H1 (cell line): ENCODE measurements at regions not wholly inside any gene's neighbourhood (a gene's known extent, or its start where the extent isn't known, plus 50 kb on each side); places are given as distances from the start of the nearest gene placed in this dataset.

Source experiments
- CTCF ChIA-PET: fragments of 300-600 bp; sonication (Branson Sonifier 250); formaldehyde crosslinking; loops from one replicate; lab custom pipeline; 2021; ENCODE audit not compliant: partially characterized antibody; lab: Charles Lee
- POLR2A ChIA-PET: fragments of 300-600 bp; sonication (Branson Sonifier 250); formaldehyde crosslinking; loops from one replicate; lab custom pipeline; 2021; ENCODE audit warnings: inconsistent platforms; ENCODE audit not compliant: partially characterized antibody; lab: Charles Lee
- DNase-seq, 2 experiments: peaks; one replicate each; pipeline versions ENCODE4 v3.0.0 to v3.0.0-alpha.2; 2010 to 2022; ENCODE audit warnings: low spot score in 2 of 2, low read depth in 1 of 2, mixed read lengths in 1 of 2
- FAIRE-seq: peaks from 2 replicates; lab custom pipeline; 2011; peaks lifted over from hg19 to GRCh38; lab: Jason Lieb, UNC
- H2AFZ ChIP-seq: 2 replicates; pipeline ENCODE4 v1.8.1; 2012; ENCODE audit warnings: low read length, inconsistent platforms
- H2AK5ac ChIP-seq: 2 replicates; pipeline ENCODE4 v1.6.1; 2013; ENCODE audit warnings: low read depth, low read length
- H2BK120ac ChIP-seq: replicated peaks from 2 replicates; pipeline ENCODE3; 2013; ENCODE audit warnings: low read depth, low read length, inconsistent platforms
- H2BK12ac ChIP-seq: 2 replicates; pipeline ENCODE4 v1.6.1; 2013; ENCODE audit warnings: low read depth, low read length
- H2BK15ac ChIP-seq: 2 replicates; pipeline ENCODE4 v1.6.1; 2013; ENCODE audit warnings: low read length
- H2BK20ac ChIP-seq: 2 replicates; pipeline ENCODE4 v1.6.1; 2013; ENCODE audit warnings: low read length
- H2BK5ac ChIP-seq: 2 replicates; pipeline ENCODE4 v1.6.1; 2013; ENCODE audit warnings: low read depth, low read length
- H3K14ac ChIP-seq: 2 replicates; pipeline ENCODE4 v1.6.1; 2013; ENCODE audit warnings: inconsistent platforms; ENCODE audit not compliant: insufficient read length
- H3K18ac ChIP-seq: 2 replicates; pipeline ENCODE4 v1.6.1; 2013; ENCODE audit warnings: low read length; ENCODE audit errors: extremely low read depth
- H3K23ac ChIP-seq: 2 replicates; pipeline ENCODE4 v1.6.1; 2013; ENCODE audit warnings: inconsistent platforms; ENCODE audit not compliant: insufficient read length
- H3K23me2 ChIP-seq: 2 replicates; pipeline ENCODE4 v1.6.1; 2013; ENCODE audit warnings: low read depth, low read length
- H3K27ac ChIP-seq: 2 replicates; pipeline ENCODE4 v1.6.1; 2011; ENCODE audit warnings: low read depth, low read length, inconsistent platforms
- H3K27me3 ChIP-seq, 4 experiments: replicated peaks in 1 of 4; 1 replicate in 1 of 4; 2 replicates in 3 of 4; pipeline versions ENCODE4 v1.6.1 to v1.8.1; 2011 to 2013; ENCODE audit warnings: low read length in 3 of 4, mild to moderate bottlenecking in 3 of 4, inconsistent platforms in 2 of 4, mixed read lengths in 2 of 4, moderate library complexity in 1 of 4; ENCODE audit not compliant: control insufficient read depth in 3 of 4, insufficient read depth in 3 of 4; ENCODE audit errors: extremely low read depth in 1 of 4
- H3K36me3 ChIP-seq, 4 experiments: 2 replicates each; pipeline versions ENCODE4 v1.6.1 to v1.8.1; 2011 to 2013; ENCODE audit warnings: mild to moderate bottlenecking in 4 of 4, low read length in 3 of 4, moderate library complexity in 2 of 4, control low read depth in 1 of 4, inconsistent platforms in 1 of 4; ENCODE audit not compliant: insufficient read depth in 4 of 4, control insufficient read depth in 2 of 4
- H3K4ac ChIP-seq: replicated peaks from 2 replicates; pipeline ENCODE3; 2013; ENCODE audit warnings: low read length, low read depth, mixed read lengths, inconsistent platforms; ENCODE audit not compliant: insufficient read length
- H3K4me1 ChIP-seq, 4 experiments: replicated peaks in 1 of 4; 1 replicate in 1 of 4; 2 replicates in 3 of 4; pipeline versions ENCODE4 v1.6.1 to v1.8.1; 2011 to 2013; ENCODE audit warnings: low read length in 3 of 4, inconsistent platforms in 2 of 4, mixed read lengths in 1 of 4; ENCODE audit not compliant: insufficient read depth in 4 of 4, control insufficient read depth in 3 of 4
- H3K4me2 ChIP-seq, 2 experiments: 2 replicates each; pipeline versions ENCODE4 v1.6.1 to v1.8.1; 2011 to 2013; ENCODE audit warnings: low read depth in 2 of 2, low read length in 2 of 2, control low read depth in 1 of 2, inconsistent platforms in 1 of 2, mild to moderate bottlenecking in 1 of 2; ENCODE audit not compliant: insufficient read depth in 1 of 2
- H3K4me3 ChIP-seq, 4 experiments: fragments of 200-600, 300-600 bp in 1 of 4; sonication (generic), shearing (Covaris generic), sonication (Bioruptor Twin) in 1 of 4; 2 replicates each; pipeline versions ENCODE4 v1.5.1 to v1.8.1; 2011 to 2016; ENCODE audit warnings: low read length in 4 of 4, low read depth in 3 of 4, control low read depth in 2 of 4, inconsistent platforms in 2 of 4, mild to moderate bottlenecking in 2 of 4, mixed read lengths in 1 of 4, moderate library complexity in 1 of 4; ENCODE audit not compliant: insufficient read depth in 2 of 4; ENCODE audit errors: extremely low read depth in 1 of 4
- H3K56ac ChIP-seq: replicated peaks from 2 replicates; pipeline ENCODE3; 2013; ENCODE audit warnings: low read depth, mild to moderate bottlenecking, mixed read lengths, low read length, inconsistent platforms; ENCODE audit not compliant: insufficient read length
- H3K79me1 ChIP-seq: 2 replicates; pipeline ENCODE4 v1.6.1; 2013; ENCODE audit warnings: low read depth, low read length, control low read depth
- H3K79me2 ChIP-seq, 2 experiments: 2 replicates each; pipeline versions ENCODE4 v1.6.1 to v1.8.1; 2012 to 2013; ENCODE audit warnings: low read length in 2 of 2, mild to moderate bottlenecking in 2 of 2, inconsistent platforms in 1 of 2; ENCODE audit not compliant: insufficient read depth in 2 of 2, control insufficient read depth in 1 of 2
- H3K9ac ChIP-seq, 4 experiments: replicated peaks in 1 of 4; 1 replicate in 1 of 4; 2 replicates in 3 of 4; pipeline versions ENCODE4 v1.6.1 to v1.8.1; 2011 to 2013; ENCODE audit warnings: low read depth in 3 of 4, low read length in 3 of 4, control low read depth in 2 of 4, mild to moderate bottlenecking in 2 of 4, moderate library complexity in 2 of 4, inconsistent platforms in 1 of 4; ENCODE audit errors: extremely low read depth in 1 of 4
- H3K9me3 ChIP-seq, 2 experiments: 2 replicates each; pipeline versions ENCODE4 v1.6.1 to v1.8.1; 2012 to 2013; ENCODE audit warnings: mild to moderate bottlenecking in 2 of 2, moderate library complexity in 2 of 2, control low read depth in 1 of 2, inconsistent platforms in 1 of 2, low read depth in 1 of 2, low read length in 1 of 2, mixed read lengths in 1 of 2; ENCODE audit not compliant: insufficient read depth in 2 of 2
- H4K20me1 ChIP-seq, 2 experiments: replicated peaks in 1 of 2; 2 replicates each; pipeline versions ENCODE3 to v1.8.1; 2011 to 2013; ENCODE audit warnings: inconsistent platforms in 2 of 2, low read length in 2 of 2, mild to moderate bottlenecking in 1 of 2; ENCODE audit not compliant: insufficient read depth in 2 of 2, control insufficient read depth in 1 of 2
- H4K5ac ChIP-seq: 2 replicates; pipeline ENCODE4 v1.6.1; 2013; ENCODE audit warnings: low read length, low read depth, mixed read lengths, inconsistent platforms; ENCODE audit not compliant: insufficient read length
- H4K8ac ChIP-seq: 2 replicates; pipeline ENCODE4 v1.8.0; 2013; ENCODE audit warnings: mild to moderate bottlenecking, moderate library complexity, low read length, inconsistent platforms; ENCODE audit not compliant: insufficient read depth; ENCODE audit errors: extremely low read depth
- H4K91ac ChIP-seq: replicated peaks from 2 replicates; pipeline ENCODE3; 2013; ENCODE audit warnings: low read length, mixed read lengths, inconsistent platforms; ENCODE audit not compliant: insufficient read length
- EGR1 ChIP-seq: IDR thresholded peaks from 2 replicates; pipeline ENCODE4 v1.6.1; 2011; ENCODE audit warnings: low read depth, low read length, borderline replicate concordance
- FOSL1 ChIP-seq: IDR thresholded peaks from 2 replicates; pipeline ENCODE4 v1.6.1; 2011; ENCODE audit warnings: mild to moderate bottlenecking, low read depth, low read length, moderate library complexity; ENCODE audit not compliant: insufficient read depth
- HDAC2 ChIP-seq, 2 experiments: fragments of 300-600 bp in 1 of 2; sonication (generic) in 1 of 2; IDR thresholded peaks; 2 replicates each; pipeline ENCODE4 v1.6.1; 2011 to 2012; ENCODE audit warnings: low read depth in 2 of 2, low read length in 2 of 2, mild to moderate bottlenecking in 2 of 2, moderate library complexity in 2 of 2, borderline replicate concordance in 1 of 2, inconsistent platforms in 1 of 2
- JUN ChIP-seq: IDR thresholded peaks from 2 replicates; pipeline ENCODE4 v1.6.1; 2011; ENCODE audit warnings: low read depth, mild to moderate bottlenecking, improper control_type of control experiment, low read length
- NANOG ChIP-seq: IDR thresholded peaks from 2 replicates; pipeline ENCODE4 v1.6.1; 2011; ENCODE audit warnings: low read length, low read depth, mild to moderate bottlenecking, inconsistent platforms; ENCODE audit not compliant: insufficient read depth, poor library complexity, severe bottlenecking
- NRF1 ChIP-seq: IDR thresholded peaks from 2 replicates; pipeline ENCODE4 v1.6.1; 2011; ENCODE audit warnings: mild to moderate bottlenecking, low read depth, low read length, improper control_type of control experiment
- RAD21 ChIP-seq, 2 experiments: IDR thresholded peaks in 1 of 2; conservative IDR thresholded peaks in 1 of 2; 2 replicates each; pipeline ENCODE4 v1.6.1; 2011; ENCODE audit warnings: low read depth in 2 of 2, low read length in 2 of 2, improper control_type of control experiment in 1 of 2, inconsistent platforms in 1 of 2, mild to moderate bottlenecking in 1 of 2, moderate library complexity in 1 of 2
- RFX5 ChIP-seq: IDR thresholded peaks from 2 replicates; pipeline ENCODE4 v1.6.1; 2011; ENCODE audit warnings: low read depth, low read length, improper control_type of control experiment, borderline replicate concordance
- SP2 ChIP-seq: IDR thresholded peaks from 2 replicates; pipeline ENCODE4 v1.6.1; 2012; ENCODE audit warnings: mild to moderate bottlenecking, low read length, inconsistent platforms
- TCF12 ChIP-seq: IDR thresholded peaks from 2 replicates; pipeline ENCODE4 v1.6.1; 2011; ENCODE audit warnings: low read depth, mild to moderate bottlenecking, low read length
- YY1 ChIP-seq: IDR thresholded peaks from 2 replicates; pipeline ENCODE4 v1.6.1; 2011; ENCODE audit warnings: low read depth, mild to moderate bottlenecking, low read length
- ZNF274 ChIP-seq: IDR thresholded peaks from 2 replicates; pipeline ENCODE4 v1.7.0; 2012; ENCODE audit warnings: low read length, borderline replicate concordance; ENCODE audit errors: extremely low read depth
- WGBS, 2 experiments: shearing (Covaris generic) in 1 of 2; methylation state at CpG; one replicate each; pipeline versions ENCODE4 v1.1.6 to v1.1.7; 2013 to 2015; ENCODE audit warnings: low lambda C conversion rate in 2 of 2, mixed read lengths in 2 of 2, inconsistent platforms in 1 of 2, low coverage in 1 of 2, missing lambda C conversion rate in 1 of 2; ENCODE audit not compliant: insufficient replicate concordance in 2 of 2, insufficient coverage in 1 of 2, insufficient read length in 1 of 2; ENCODE audit errors: extremely low coverage in 1 of 2, missing lambda C conversion rate in 1 of 2; 5-methylcytosine and 5-hydroxymethylcytosine counted together
- TF ChIP-seq, protein P1 (sequence below): IDR thresholded peaks from 2 replicates; pipeline ENCODE4 v1.6.1; 2011; ENCODE audit warnings: low read depth, mild to moderate bottlenecking, low read length; ENCODE audit not compliant: insufficient read depth

DNA sequence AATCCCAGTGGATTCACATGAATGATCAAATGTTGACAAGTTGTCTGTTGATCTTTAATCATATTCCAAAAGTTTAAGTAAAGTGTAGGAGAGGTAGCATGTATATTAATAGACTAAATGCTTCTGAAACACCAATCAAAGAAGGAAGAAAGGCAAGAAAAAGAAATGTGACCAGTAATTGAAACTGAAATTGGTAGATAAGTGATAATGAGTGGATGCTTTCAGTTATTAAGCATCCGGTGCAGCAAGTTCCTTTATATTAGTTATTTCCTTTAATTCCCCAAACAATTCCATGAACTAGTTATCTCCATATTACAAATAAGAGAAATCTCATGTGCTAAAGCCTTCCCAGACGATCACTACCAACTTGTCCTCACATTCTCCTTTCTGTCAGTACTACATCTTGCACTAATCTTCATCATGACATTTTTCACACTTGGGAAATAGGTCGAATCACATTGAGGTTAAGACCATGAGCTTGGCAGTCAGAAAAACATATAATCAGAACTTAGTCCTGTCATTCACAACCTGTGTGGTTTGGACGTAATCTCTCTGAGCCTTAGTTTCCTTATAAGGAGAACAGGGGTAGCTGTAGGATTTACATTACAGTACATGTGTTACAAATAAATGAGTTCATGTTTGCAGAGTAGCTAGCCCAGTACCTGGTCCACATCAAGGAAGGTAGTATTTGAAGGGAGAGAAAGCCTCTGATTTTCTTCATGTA, 182.1 kb downstream of the NOL4 start:
- ChIA-PET CTCF (no interaction called here), POLR2A (no interaction called here)
- H3K4me2 ChIP-seq = no peak overlapping the region
- no peak overlapping the region for H3K4me3 ChIP-seq
- no peak overlapping the region for H3K23ac ChIP-seq
- no peak overlapping the region for H3K14ac ChIP-seq
- no peak overlapping the region for H3K27ac ChIP-seq
- H2BK5ac ChIP-seq = no peak overlapping the region
- H3K56ac ChIP-seq = no peak overlapping the region
- H3K79me1 ChIP-seq = no peaks in the 10 kb centered on the region
- no peak overlapping the region for H2BK15ac ChIP-seq
- no peak overlapping the region for H4K5ac ChIP-seq
- FAIRE-seq (no peak), DNase-seq (no peak)
- H3K4ac ChIP-seq = no peak overlapping the region
- H2BK20ac ChIP-seq = no peak overlapping the region
- H2AFZ ChIP-seq = peak overlapping the region; percentile 77
- H3K27me3 ChIP-seq = no peaks in the 10 kb centered on the region
- H3K4me1 ChIP-seq = no peaks in the 10 kb centered on the region; a peak in 2 of 7 replicates
- H2AK5ac ChIP-seq = no peak overlapping the region
- no peaks in the 10 kb centered on the region for H3K79me2 ChIP-seq
- no peaks in the 10 kb centered on the region for H4K20me1 ChIP-seq
- H2BK12ac ChIP-seq = no peak overlapping the region
- no peak overlapping the region for H4K91ac ChIP-seq
- H3K36me3 ChIP-seq = no peaks in the 10 kb centered on the region
- H3K9me3 ChIP-seq = no peaks in the 10 kb centered on the region
- no peaks in the 10 kb centered on the region for H3K23me2 ChIP-seq
- no peak overlapping the region for H4K8ac ChIP-seq
- WGBS, 2 experiments = 90% methylated on average over 4 of the region's 4 CpGs; no CpG with 5 or more reads in 1 of the 2 experiments
- no peak overlapping the region for H3K18ac ChIP-seq
- no peak overlapping the region for H2BK120ac ChIP-seq
- H3K9ac ChIP-seq = no peak overlapping the region
- TF ChIP-seq RAD21 (IDR thresholded peaks at IDR 0.05 in 1 of 2, conservative IDR thresholded peaks at IDR 0.05 in 1 of 2; ENCODE audit: low read depth in 2 of 2, low read length in 2 of 2) = no peak
- no peak for TF ChIP-seq TCF12
- TF ChIP-seq JUN = no peak
- TF ChIP-seq FOSL1 = no peak
- TF ChIP-seq ZNF274 = no peak
- no peak for TF ChIP-seq YY1
- TF ChIP-seq NANOG = no peak
- TF ChIP-seq NRF1 = no peak
- no peak for TF ChIP-seq RFX5
- no peak for TF ChIP-seq HDAC2 (IDR thresholded peaks at IDR 0.05; ENCODE audit: borderline replicate concordance in 1 of 2, low read depth in 2 of 2, low read length in 2 of 2)
- TF ChIP-seq EGR1 = no peak
- TF ChIP-seq, protein P1, sequence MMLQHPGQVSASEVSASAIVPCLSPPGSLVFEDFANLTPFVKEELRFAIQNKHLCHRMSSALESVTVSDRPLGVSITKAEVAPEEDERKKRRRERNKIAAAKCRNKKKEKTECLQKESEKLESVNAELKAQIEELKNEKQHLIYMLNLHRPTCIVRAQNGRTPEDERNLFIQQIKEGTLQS = no peak
- no peak for TF ChIP-seq SP2
